ENCODE measurements at regions not wholly inside any gene's neighbourhood (a gene's known extent, or its start where the extent isn't known, plus 50 kb on each side); places are given as distances from the start of the nearest gene placed in this dataset.

DNA sequence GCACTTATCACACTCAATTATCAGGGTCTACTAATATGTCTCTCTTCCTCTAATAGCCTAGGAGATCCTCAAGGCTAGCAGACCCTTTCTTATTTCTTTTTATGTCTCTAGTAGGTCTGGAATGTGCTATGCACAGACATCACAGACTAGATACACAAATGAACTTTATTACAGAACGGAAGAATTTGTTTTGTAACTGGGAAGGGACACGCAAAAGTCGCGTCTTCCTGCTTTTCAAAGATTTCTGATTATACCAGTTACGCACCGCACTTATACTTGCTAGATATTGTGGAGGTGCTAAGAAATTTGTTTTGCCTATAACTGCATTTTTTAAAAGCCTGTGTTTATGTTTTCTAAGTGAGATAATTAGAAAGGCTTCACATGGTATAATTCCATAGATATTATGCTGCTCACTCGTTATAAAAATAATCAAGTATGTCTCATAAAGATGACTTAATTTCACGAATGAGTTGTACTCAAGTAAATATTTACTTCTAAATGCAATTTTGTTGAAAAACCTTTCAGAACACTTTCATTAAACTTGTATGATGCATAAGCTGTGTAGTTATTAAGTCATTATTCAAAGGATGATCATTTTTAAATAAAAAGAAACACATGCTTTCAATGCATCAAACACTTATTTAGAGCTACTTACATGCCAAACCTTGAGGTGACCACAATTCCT is 662.6 kb downstream of the ACTL7B start:
- TF ChIP-seq, protein P1, sequence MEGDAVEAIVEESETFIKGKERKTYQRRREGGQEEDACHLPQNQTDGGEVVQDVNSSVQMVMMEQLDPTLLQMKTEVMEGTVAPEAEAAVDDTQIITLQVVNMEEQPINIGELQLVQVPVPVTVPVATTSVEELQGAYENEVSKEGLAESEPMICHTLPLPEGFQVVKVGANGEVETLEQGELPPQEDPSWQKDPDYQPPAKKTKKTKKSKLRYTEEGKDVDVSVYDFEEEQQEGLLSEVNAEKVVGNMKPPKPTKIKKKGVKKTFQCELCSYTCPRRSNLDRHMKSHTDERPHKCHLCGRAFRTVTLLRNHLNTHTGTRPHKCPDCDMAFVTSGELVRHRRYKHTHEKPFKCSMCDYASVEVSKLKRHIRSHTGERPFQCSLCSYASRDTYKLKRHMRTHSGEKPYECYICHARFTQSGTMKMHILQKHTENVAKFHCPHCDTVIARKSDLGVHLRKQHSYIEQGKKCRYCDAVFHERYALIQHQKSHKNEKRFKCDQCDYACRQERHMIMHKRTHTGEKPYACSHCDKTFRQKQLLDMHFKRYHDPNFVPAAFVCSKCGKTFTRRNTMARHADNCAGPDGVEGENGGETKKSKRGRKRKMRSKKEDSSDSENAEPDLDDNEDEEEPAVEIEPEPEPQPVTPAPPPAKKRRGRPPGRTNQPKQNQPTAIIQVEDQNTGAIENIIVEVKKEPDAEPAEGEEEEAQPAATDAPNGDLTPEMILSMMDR (IDR thresholded peaks at IDR 0.05): no peak

DNA sequence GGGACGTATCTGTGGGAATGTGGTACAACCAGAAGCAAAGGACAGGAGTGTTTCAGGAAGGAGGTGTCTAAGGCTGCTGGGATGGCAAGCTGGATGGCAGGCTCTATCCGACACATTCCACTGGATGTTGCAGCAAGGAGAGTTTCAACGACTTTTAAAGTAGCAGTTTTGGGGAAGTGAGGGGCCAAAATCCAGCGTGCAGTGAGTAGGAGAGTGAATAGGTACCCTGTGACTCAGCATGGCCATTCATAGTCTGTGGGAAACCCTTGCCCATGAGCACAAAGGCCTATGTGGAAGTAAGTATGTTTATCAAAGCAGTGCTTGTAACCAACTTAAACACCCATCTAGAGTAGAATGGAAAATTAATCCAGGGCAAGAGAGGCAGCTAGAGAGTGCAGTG is 664.7 kb downstream of the ACTL7B start:
- TF ChIP-seq, protein P1 (IDR thresholded peaks at IDR 0.05): no peak

DNA sequence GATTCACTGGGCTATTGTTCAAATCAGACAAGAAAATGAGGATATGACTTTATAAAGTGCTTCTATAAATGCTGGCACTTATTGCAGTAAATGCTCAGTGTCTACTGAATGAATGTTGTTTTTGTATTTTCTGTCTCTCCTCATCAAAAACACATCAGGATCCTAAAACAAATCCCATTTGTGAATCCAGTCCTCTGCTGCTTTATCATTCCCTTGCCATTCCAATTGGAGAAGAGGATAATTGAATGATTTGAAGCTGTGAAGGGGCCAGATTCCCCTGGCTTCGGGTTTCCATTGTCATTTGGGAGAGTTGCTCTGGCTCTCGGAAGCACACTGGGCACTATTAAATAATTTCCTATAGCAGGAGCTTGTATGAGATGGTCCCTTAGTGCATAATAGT is 666.8 kb downstream of the ACTL7B start:
- TF ChIP-seq, protein P1 (IDR thresholded peaks at IDR 0.05): no peak

DNA sequence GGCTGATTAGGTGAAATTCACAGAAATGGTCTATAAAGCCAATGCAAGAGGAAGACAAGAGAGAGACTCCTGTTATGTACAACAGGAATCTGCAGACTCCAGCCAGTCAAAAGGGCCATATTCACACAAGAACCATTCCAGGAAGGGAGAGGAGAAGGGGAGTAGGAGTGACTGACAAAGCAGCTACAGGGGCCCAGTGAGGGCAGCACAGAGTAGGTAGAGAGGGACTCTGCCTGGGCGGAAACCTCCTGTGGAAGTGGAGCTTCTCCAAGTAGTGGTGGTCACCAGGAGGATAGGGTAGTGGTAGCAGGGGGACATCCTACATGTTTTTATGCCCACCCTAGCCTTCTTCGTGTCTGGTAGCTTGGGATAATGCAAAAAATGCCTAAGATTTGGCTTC is 667.3 kb downstream of the ACTL7B start:
- TF ChIP-seq, protein P1 (IDR thresholded peaks at IDR 0.05): no peak

DNA sequence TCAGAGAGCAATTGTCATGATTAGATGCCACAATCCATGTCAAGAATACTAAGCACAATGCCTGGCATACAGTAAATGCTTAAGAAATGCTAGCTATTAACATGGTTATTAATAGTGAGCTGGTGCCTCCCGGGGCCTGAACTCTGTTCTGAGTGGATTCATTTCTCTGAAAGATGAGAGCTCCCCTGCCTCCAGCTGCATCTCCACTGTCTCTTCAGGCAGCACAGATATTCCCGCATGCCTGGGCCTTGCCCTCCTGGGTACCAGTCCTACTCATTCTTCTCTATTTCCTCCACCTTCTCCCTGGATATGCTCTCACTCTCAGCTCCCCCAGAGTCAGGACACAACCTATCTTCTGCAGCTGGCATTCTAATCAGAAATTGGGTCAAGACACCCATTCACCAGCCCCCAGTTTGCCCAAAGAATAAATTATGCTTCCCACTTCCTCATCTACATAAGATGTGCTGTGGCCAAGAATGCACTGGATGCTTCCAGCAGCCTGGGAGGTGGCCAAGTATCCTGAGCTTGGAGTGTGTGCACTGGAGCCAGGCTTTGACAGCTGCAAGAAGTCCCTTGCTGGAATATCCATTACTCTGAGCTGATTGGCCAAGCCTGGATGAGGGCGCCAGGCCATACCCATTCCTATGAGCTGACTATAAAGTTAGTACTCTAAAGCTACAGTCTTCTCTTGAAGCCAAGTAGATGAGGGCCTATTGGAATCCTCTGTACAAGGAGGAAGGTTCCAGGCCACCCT is 669.0 kb downstream of the ACTL7B start:
- TF ChIP-seq, protein P1 (IDR thresholded peaks at IDR 0.05): no peak

DNA sequence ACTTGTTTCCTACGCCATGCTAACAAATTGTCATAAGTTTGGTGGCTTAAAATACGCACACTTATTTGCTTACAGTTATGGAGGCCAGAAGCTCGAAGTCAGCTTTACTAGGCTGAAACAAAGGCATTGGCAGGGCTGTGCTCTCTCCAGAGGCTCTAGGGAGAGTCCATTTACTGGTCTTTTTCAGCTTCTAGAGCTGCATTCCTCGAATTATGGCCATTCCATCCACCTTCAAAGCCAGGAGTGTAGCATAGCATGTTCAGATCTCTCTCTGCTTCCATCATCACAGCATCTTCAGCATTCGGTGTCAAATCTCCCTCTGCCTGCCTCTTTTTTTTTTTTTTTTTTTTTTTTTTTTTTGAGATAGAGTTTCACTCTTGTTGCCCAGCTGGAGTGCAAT is 670.2 kb downstream of the ACTL7B start:
- TF ChIP-seq, protein P1 (IDR thresholded peaks at IDR 0.05): no peak

DNA sequence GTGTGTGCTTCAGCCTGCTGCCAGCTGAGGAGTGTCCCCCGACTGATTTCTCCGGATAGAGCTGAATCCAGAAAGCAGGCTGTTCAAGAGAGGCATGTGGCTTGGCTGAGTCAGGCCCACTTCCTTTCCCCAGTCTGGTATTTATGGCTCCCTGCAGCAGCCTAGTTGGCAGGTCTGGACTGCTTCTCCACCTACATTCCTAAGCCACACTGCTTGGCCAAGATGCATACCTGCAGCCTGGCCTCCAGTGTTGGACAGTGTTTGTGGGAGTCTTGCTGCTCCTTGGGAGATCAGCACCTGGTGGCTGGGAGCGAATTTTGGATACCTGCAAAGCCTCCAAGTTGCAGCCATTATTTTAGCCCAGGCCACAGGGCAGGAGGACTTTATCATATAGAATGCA is 670.8 kb downstream of the ACTL7B start:
- TF ChIP-seq, protein P1 (IDR thresholded peaks at IDR 0.05): no peak

Data from LNCAP (cell line).